ENCODE measurements at regions not wholly inside any gene's neighbourhood (a gene's known extent, or its start where the extent isn't known, plus 50 kb on each side); places are given as distances from the start of the nearest gene placed in this dataset.
"Not testable (repeated sequence)": the region's sequence is repeated elsewhere in the genome, so short reads cannot be mapped to it uniquely, and the experiment has no call there.

DNA sequence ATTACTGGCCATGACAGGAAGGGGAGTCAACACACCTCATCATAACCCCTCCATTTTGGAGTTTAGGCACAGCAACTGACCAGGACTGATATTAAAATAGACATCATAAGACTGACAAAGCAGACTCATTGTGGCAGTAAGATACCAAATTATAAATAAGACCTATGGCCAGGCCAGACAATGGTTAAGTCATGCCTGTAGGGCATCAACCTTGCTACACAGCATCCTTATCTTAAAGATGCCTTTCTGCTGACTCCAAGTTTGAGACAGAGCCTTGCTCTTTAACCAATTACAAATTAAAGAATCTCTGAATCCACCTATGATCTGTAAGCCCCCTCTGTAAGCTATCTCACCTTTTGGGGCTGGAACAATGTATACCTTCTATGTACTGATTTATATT, 65.5 kb downstream of the VCX2 start:
- DNase-seq (ENCODE audit: low read depth) = no peak

DNA sequence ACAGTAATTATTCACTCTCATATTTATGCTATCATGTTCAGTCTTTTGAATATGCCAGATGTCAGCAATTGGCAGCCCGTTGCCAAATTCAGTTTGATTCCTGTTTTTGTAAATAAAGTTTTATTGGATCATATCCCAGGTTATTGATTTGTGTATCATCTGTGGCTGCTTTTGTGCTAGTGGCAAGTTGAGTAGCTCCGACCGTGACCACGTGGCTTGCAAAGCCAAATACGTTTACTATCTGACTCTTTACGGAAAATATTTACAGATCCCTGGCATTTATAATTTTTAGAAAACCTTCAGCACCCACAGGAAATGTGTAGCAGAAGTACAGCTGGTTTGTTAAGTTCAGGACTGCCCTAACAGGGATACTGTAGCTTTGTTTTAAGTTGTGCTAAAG, 67.4 kb downstream of the VCX2 start:
- DNase-seq (ENCODE audit: low read depth) = no peak

DNA sequence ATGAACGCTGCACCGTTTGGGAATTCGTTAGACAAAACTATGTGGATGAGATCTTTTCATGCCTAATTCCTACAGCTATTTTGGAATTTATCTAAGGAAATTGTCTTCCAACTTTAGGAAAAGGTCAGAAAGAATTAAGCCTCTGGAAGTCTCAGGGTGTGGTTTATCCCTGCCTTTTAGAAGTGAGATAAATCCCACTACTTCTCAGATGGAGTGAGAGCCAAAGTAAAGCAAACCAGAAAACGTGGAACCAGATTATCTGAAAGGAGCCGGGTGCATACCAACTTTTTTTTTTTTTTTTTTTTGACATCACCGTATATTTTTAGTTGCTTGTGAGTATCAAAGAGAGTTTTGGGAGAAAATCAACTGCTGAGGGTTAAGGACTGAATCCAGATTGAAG, 79.6 kb downstream of the VCX2 start:
- DNase-seq (ENCODE audit: low read depth) = no peak

DNA sequence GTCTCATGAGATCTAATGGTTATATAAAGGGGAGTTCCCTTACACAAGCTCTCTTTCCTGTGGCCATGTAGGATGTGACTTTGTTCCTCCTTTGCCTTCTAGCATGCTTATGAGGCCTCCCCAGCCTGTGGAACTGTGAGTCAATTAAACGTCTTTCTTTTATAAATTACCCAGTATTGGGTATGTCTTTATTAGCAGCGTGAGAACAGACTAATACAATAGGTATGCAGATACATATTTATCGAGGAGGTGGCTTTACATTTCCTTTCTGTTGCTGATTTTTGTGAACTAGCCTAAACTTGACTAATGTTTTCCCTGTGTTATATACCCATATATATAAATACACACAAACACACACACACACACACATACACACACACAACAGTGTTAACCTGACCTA, 80.2 kb downstream of the VCX2 start:
- no peak for DNase-seq (ENCODE audit: low read depth)

DNA sequence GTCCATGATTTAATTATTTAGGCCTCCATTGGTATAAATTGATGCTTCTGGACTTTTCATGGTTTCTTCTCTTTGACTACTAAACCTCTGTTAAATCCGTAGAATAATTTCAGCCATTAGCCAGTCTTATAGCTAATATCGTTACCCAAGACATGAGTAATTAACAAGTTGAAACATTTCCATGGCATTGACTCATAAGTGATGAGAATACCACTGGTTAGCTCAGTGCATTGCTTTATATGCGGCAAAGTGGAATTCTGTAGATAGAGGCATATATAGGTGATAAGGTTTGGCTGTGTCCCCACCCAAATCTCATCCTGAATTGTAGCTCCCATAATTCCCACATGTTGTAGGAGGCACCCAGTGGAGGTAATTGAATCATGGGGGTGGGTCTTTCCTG, 80.6 kb downstream of the VCX2 start:
- no peak for DNase-seq (ENCODE audit: low read depth)

DNA sequence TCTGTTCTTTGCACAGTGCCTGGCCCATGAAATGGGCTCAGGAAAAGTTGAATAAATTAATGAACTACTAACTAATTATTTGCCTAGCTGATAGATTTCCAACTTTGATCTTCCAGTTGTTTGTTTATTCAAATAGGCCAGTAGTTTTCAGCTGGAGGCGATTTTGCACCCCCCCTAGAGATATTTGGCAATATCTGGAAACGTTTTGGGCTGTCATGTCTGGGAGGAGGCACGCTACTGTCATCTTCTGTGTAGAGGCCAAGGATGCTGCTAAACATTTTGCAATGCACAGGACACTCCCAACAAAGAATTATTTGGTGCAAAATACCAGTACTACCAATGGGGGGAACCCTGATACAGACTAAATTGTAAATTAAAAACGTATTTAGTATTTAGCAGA, 81.9 kb downstream of the VCX2 start:
- no peak for DNase-seq (ENCODE audit: low read depth)

DNA sequence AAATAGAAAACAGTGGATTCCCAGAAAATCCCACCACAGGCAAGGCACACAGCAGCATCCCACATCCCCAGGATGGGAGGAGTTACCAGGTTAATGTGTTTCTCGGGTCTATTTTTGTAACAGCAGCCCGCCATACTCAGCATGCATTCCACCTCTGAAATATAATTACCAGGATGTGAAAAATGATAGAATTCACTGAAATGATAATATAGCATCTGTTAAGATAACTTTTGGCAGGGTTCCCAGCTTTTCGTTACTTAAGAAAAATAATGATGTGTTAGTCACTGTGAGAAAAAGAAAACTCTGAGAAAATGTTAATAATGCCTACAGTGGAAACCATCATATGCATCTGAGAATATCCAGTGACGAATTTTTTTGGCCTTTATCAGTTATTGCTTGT, 87.1 kb downstream of the VCX2 start:
- peak; percentile 1 for DNase-seq (ENCODE audit: low read depth)

DNA sequence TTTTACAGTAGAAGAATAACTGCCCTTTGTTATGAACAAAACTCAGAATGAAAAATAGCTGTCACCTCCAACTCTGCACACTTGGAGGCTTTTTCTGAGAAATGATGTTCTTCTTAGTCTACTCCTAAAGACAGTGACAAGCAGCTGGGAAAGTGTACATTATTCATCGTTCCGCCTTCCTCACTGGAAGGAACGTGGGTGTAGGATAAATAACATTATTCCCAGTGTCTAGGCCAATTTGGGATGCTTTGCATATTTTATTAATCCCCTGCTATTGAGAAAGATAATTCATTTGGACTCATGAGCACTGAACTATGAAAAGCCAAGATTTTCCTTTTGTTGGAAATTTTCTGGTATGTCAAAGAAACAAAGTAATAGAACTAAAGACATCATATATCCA, 87.8 kb downstream of the VCX2 start:
- DNase-seq (ENCODE audit: low read depth) = no peak

DNA sequence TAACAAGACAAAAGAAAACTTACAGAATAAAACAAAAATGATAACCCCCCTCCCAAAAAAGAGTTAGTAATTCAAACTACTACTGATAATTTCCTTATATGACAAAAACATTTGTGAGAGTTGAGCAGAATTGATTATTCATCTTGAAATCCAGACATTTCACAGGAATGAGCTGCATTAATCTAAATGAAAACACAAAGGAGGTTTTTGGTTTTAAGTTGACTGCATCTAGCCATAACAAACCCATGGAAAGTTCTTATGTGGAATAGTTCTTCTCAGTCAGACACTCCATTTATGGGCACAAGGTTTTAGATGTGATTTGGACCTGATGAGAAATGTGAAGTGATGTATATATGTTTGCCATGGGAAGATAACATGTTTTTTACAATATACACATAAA, 95.4 kb downstream of the VCX2 start:
- no peak for DNase-seq (ENCODE audit: low read depth)

DNA sequence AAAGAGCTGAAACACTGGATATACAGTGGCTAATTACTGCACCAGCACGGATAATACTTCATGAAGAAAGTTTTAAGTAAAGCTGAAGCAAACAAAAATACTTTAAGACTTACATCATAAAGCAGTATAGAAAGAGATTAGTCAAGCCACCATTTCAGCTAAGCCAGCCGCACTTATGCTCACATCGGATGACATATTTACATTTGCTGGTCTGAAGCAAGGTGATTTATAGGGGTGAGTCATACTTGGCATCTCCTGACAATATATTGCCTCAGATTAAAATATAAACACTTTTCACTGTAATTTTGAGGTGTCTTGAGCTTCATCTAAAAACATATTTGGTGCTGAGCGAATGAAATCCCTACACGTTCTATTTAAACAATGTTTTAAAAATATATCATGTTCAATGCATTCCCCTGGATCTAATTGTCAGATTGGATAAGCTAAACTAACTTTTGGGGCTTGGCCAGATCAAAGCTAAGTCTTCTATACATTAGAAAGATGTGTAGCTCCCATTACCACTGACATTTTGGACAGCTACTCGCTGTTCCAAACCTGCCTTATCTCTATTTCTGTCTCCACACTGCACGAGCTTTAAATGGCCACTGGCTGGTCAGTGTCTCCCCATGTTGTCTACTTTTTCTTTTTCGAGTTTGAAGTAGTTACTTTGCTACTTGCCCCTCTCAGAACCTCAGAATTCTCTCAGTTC, 103.2 kb downstream of the VCX2 start:
- DNase-seq (ENCODE audit: low read depth) = no peak

DNA sequence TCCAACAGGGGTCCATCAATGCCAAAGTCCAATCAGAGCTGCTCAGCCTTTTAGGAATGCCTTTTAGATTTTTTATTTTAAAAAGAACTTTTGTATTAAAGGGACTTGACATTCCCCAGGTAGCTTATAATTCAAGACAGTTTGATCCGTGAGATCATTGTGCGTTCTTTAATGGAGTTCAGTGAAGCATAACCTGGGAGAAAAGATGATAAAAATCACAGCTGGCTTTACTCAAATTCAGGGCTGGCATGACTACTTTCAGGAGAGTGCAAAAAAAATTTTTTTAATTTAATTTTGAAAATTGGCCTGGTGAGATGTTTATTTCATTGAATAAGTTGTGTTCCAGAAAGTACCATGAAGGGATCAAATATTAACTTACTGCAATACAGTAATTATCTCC, 118.2 kb downstream of the VCX2 start:
- DNase-seq (ENCODE audit: low read depth) = no peak

DNA sequence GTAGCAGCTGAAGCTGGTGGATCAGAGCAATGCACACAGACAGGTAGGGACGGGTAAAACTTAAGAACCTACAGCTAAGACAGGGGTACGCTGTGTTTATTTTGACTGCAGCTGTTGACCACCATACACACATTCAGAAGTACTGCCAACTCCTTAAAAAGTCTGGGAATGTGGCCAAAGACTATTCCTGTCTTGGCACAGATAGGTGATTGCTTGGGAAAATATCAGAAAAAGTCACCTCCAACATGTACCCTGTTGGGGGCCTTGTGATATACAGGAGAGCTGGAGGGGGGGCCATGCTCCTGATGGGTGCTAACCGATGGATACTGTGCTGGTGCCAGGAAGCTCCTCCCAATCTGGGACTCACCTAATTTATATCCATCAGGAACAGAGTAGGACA, 121.2 kb downstream of the VCX2 start:
- DNase-seq (ENCODE audit: low read depth) = no peak

DNA sequence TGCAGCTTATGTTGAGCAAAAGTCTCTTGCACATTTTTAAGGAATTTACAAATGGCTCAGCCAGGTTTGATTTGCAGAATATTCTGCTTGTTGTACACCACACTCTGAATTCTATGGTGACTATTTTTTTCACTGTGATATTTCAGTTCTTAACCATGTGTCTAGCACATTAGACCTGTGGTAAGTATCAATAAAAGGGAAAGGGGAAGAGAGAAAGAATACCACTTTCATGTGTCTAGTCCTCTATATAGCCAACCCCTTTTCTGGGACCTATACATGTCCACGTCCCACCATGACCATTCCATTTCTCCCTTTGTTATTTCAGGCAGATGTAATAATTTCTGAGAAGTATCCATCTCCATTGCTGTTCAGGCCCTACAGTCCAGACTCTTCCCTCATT, 121.3 kb upstream of the PNPLA4 start:
- DNase-seq (ENCODE audit: low read depth) = no peak

DNA sequence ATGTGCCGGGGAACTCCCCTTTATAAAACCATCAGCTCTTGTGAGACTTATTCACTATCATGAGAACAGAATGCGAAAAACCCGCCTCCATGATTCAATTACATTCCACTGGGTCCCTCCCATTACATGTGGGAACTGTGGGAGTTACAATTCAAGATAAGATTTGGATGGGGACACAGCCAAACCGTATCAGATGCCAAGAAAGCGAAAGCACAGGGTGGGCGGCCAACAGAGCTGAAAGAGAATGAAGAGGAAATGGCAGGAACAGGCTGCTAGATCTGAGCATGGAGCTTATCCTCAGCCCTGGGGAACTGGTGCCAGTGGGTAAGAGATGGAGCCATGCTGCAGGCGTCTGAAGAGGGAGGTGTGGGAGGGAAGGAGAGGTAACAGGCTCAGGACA, 117.7 kb upstream of the PNPLA4 start:
- no peak for DNase-seq (ENCODE audit: low read depth)

DNA sequence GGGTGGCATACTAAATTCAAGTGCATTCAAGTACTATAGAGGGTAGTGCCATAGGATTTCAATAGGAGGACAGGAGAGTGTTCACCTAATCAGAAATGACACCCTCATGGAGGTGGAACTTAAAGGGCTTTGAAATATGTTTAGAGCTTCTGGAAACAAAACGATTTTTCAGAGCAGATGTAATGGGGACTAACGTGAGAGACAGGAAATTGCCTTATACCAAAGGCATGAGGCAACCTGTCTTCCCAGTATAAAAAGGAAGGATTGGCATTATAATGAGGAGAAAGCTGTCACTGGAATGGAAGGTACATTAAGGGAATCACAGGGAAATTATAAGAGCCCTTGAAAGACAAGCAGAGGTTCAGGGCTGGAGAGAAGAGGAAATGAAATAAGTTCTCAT, 116.3 kb upstream of the PNPLA4 start:
- DNase-seq (ENCODE audit: low read depth) = no peak

DNA sequence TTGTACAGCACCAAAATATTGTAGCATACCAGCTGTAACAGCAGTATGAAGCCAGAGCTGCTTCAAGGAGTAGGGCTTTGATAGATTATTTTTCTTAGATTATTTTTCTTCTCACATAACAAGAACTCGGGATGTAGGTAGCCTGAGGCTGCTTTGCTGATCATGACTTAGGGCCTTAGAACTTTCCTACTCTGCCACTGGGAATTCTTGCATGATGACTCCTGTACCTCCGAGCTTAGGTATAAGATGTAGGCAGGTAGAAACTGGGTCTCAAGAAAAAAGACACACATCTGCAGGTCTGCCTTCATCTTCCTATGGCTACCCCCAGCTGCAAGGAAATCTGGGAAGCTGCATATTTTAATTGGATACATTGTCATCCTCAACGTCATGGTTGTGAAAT, 115.9 kb upstream of the PNPLA4 start:
- DNase-seq (ENCODE audit: low read depth) = no peak

DNA sequence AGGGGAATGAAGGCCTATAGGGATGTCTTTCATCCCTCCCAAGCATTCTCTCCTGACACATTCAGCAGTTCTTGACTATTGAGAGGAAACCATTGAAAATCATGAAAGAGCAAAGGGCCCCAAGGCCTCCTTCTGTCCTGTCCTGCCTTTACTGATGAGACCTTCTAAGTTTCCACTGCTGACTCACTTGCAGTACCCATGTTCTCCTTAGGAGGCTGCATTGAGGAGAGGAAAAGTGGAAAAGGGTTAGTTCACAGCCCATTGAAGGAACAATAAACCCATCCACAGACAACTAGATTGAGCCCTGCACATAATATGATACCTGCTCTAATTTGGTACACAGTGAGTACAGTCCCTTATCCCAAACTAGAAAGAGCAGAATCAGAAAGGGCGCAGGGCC, 115.1 kb upstream of the PNPLA4 start:
- no peak for DNase-seq (ENCODE audit: low read depth)

DNA sequence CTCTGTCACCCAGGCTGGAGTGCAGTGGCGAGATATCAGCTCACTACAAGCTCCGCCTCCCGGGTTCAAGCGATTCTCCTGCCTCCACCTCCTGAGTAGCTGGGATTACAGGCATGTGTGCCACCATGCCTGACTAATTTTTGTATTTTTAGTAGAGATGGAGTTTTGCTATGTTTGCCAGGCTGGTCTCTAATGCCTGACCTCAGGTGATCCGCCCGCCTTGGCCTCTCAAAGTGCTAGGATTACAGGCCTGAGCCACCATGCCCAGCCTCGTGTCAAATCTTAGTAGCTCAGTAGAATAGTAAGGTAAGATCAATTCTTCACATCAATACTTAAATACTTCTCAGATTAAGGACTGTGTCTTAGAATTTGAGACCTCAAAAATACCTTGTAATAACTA, 112.5 kb upstream of the PNPLA4 start:
- DNase-seq (ENCODE audit: low read depth) = not testable (repeated sequence)

DNA sequence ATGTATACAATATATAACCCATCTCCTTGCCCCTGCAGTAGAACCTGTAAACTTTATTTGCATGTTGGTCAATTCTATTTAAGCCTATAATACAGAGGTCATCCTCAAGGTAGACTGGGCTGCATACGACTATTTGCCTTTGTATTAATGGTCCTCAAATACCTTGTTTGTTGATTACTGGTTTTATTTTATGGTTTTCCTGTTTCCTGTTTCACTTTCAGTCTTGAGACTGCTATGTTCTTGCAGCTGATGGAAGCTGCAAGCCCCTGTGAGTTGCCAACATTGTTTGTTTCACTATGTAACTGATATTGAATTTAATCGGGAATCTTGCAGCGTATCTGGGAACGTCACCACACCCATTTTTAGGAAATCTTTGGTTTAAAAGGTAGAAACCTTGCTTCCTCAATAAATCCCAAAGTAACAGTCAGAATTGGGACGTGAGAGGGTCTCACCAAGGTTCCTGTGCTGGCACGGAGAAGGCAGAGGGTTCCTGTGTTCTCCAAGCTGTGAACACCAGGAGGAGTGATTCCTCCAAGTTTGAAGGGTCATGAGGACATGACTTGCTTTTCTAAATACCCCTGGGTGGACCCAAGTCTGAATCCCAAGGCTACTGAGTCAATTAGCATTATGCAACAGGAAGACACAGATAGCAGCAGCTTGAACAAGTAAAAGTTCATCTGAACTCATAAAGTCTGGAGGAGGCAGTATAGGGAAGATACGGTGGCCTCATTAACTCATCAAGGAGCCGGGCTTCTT, 110.6 kb upstream of the PNPLA4 start:
- DNase-seq (ENCODE audit: low read depth) = no peak

DNA sequence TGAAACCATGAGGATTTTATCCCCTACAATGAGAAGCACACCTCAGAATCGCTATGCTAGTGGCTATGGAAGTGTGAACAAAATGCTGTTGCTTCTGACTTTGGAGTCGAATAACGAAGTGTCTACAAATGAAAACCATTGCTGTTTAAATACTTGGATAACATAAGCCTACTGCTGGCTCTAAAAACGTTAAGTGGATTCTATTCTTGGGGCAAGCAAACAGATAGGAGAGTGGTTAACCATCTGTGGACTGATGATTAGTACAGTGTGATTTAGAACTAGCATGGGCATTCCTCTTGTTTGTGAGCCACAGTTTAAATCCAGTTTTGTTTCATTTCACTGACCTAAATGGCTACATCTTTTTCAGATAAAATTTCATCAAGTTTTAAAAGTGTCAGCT, 109.7 kb upstream of the PNPLA4 start:
- no peak for DNase-seq (ENCODE audit: low read depth)

DNA sequence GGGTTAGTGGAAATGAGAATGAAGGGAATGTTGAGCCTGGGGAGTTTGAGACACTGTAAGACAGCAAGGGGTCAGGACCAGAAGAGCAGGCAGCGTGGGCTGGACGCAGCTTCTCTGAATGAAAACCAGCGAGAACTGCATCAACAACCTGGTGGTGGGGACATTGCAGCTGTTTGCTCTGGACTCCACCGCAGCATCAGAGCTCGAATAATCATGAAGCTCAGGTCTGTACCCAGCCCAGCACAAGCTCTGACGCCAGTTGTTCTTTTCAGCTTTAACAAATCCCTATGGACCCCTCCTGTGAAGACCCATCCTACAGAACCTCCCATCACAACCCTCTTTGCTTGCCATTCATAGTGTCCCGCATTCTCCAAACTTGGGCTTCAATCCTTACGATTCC, 106.8 kb upstream of the PNPLA4 start:
- DNase-seq (ENCODE audit: low read depth) = no peak

DNA sequence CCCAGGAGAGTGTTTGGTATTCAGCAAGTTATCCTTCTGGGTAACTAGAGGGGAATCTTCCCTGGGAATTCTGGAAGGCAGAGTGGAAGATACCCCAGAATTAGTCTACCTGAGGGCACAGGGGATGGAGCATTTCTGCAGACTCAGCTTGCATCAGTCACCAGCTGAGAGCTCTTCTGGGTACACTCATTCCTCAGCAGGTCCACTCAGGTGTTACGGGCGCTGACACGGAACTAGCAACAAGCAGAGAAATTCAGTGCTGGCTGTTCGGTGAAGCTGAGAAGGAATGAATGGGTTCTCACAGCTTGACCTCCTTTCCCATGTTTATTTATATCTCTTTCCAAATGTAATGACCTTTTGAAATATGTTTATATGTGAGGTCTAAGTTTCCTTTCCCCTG, 106.0 kb upstream of the PNPLA4 start:
- DNase-seq (ENCODE audit: low read depth) = no peak

DNA sequence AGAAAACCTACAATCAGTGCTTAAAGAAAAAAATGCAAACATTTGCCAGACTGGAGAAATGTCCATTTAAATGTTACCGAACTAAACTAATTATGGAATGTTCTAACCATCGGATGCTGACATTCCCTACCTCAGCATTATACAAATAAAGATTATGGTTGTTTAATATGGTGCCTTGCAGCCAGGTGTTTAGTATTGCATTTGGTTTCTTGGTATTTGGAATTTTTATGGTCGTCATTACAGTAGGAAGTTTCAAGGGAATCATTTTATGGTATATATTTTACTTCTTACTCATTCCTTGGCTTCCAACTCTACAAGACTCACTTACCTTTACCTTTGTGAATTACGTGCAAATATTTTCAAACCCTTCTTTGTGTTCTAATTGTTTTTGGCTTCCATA, 103.1 kb upstream of the PNPLA4 start:
- DNase-seq (ENCODE audit: low read depth) = no peak

DNA sequence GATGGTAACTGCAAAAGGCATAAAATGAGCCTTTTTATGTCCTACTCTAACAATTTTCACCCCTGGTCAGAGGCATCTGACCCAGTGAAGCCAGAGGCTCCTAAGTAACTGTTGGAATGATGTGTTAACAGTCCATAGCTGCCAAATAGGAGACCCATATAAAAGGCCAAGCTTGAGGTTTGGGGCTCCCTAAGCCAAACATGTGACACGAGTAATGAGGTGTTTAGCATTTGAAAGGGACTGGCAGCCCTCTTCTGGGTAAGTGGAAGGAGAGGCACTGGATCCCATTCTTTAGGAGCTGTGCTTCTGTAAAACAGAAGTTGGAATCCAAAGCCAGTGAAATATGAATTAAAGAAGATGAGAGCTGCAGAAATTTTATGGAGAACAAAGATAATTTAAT, 100.6 kb upstream of the PNPLA4 start:
- DNase-seq (ENCODE audit: low read depth) = no peak
